NCI-H2081 treated with DMSO at 0.1 percent for 48 hours (cell line): ENCODE measurements at regions not wholly inside any gene's neighbourhood (a gene's known extent, or its start where the extent isn't known, plus 50 kb on each side); places are given as distances from the start of the nearest gene placed in this dataset.
"Not testable (repeated sequence)": the region's sequence is repeated elsewhere in the genome, so short reads cannot be mapped to it uniquely, and the experiment has no call there.

Experiments
- DNase-seq: peaks from one replicate; lab custom pipeline; 2025; lab: John Stamatoyannopoulos, UW

DNA sequence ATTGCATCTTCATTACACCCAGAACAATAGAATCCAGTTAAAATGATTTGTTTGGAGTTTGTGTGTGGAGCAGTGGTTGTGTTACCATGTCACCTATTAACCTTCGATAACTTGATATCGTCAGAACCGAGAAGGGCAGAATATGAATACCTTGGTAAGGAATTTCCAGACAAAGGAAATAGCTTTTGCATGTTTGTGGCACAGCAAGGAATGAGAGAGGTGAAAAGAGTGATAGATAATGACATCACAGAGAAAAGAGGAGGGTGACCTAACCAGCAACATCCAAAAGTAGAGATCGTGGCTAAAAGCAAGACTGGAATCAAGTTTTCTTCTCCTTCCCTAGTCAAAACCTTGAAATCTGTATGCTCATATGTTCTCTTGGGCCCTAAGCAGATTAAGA lies 244.6 kb upstream of the NEGR1 start:
- DNase-seq: no peak

DNA sequence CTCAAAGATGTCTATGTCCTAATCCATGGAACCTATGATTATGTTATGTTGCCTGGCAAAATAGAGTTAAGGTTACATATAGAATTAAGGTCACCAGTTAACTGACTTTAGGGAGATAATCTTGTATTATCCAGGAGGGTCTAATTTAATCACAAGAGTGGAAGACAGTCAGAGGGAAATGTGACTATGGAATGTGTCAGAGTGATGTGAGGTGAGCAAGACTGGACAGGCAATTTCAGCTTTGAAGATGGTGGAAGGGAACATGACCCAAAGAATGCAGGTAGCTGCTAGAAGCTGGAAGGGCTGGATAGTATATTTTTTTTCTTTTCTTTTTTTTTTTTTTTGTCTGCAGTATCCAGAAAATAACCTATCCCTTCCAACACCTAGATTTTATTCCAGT lies 241.7 kb upstream of the NEGR1 start:
- no peak for DNase-seq

DNA sequence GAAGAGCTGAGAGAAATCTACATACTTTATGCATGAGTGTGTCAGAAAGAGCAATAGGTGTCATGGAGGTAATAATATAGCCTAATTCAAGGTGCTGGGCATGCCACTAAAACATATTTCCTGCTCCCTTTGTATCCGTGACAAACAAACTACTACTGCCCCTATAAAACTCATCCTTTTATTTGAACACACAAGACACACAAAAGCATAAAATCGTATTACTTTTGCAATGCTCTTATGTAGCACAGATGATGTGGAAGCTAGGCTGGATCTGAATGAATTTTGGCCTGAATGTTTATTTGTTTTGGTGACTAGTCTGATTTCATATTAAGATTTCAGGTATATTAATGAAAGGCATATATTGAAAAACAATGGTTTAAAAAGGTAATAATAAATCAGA lies 239.3 kb upstream of the NEGR1 start:
- no peak for DNase-seq

DNA sequence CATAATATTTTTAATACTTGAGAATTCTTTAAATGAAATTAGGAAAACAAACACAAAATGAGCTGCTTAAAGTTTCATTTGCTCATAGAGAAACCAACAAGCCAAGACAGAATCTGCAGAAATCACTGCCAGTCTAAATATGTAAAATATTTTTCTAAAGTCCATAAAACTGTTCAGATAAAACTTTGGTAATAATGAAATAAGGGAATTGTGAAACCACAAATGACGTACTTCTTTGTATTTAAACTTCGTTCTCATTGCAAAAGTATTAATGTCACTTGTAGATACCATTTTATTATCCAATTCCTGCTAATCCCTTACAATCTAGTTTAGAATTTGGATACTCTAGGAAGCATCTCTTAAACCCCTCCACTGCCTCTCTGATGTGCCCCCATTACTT lies 234.5 kb upstream of the NEGR1 start:
- no peak for DNase-seq

DNA sequence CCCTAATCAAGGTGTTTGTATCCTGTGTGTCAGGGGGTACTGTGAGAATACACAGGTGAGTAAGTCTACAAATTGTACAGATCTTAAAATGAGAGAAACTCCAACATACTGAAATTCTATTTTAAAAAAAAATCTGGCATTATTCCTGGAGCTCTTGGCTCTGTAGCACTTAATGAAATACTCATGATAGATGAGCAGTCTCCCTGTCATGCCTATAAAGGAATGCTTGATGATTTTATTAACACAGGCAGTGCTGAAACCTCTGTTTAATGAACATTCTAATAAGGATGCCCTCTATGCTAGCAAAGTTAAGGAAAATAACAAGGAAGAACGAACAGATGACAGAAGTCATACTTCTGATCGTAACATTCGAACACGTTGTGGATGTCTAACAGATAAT lies 233.9 kb upstream of the NEGR1 start:
- no peak for DNase-seq

DNA sequence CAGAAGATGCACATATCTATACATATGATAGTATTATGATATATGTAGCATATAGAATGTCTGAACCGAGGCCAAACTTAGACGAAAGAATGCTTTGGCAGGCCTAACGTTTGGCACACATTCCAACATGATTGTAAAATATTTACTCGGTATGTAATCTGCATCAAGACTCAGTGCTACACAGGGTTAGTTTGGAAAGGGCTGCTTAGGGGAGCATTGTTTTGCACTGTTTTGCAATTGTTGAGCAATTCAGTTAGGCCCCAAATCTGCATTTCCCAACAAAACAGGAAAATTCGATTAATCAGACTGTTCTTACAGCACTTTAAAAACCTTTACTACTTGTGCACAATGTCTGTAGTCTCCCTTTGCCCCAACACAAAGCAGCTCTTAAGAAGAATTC lies 216.0 kb upstream of the NEGR1 start:
- DNase-seq: no peak

DNA sequence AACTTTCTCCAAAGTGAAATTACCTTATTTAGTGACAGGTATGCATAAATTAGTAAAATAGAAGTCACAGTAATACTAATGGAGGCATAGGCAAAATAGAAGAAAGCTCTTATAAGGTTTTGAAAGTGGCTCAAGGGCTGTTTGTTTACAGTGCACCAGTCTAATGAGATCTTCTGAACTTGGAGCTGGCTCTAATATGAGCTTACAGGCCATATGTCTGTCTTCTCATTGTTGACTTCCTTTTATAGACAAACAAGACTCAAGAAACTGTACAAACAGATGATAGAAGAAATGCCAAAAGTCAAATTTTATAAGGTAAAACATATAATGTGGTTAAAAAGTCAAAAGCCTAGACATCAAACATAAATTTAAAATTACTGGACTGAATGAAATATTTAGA lies 207.5 kb upstream of the NEGR1 start:
- no peak for DNase-seq

DNA sequence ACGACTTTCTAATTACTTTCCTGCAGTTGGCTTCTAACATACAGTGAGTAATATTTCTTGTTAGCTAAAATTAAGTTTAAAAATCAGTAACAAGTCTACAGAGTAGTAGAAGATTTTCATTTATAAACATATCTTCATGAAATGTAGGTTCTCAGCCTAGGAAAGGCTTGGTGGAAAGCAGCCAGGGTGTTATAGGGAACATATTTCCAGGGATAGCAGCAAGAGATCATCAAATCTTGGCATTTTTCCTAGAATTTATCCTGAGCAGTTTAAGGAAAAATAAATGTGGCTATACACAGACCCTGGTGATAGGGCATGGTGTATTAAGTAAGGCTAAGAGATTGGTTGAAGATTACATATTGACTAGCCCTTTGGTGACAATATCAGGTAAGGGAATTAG lies 203.5 kb upstream of the NEGR1 start:
- no peak for DNase-seq

DNA sequence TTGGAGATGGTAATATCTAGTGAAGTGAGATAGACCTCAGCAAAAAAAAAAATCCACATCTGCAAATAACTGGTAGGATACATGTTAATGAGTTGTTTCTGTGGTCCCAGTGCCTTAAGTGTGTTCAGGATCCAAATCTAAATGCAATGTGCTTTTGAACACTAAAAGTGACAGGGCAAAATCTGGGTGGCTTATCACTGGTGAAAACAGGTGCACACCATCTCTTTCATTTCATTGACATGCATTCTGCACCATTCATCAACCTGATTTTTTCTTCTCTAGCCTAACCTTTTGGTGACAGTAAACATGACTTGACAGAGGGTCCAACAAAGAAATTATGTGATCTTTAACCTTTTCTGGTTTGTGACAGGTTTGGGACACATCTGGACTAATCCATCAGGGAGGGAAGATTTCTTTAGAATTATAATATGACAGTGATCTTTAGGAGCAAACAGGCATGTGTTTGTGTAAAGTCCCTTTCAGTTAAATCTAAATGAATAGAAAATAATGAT lies 201.6 kb upstream of the NEGR1 start:
- DNase-seq: no peak

DNA sequence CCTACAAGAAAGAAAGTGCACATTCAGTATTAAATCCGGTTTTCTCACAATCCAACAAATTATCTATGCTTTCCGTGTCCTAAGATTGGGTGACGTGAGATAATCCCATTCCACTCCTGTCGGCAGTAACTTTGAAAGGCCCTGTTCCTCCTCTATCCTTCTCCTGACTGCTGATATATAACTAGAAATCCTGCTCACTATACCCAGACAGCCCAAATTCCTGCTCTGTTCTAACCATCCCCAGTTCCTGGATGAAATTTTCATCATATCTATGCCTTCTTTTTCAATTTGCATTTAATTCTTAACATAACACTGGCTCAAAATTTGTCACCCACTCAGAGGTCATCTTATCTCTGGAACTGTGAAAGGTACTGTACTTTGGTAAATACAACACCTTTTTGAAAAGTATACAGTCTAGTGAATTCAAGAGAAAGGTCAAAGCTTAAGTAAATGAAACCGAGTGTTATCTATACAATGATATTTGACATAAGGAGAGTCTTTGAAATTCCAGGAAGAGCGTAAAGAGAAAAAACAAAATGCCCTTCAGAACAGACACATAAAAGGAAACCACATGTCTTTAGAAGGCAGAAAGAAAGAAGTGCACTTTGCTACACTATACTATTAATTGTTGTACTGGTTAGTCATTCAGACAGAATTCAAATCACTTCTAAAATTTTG lies 200.5 kb upstream of the NEGR1 start:
- no peak for DNase-seq

DNA sequence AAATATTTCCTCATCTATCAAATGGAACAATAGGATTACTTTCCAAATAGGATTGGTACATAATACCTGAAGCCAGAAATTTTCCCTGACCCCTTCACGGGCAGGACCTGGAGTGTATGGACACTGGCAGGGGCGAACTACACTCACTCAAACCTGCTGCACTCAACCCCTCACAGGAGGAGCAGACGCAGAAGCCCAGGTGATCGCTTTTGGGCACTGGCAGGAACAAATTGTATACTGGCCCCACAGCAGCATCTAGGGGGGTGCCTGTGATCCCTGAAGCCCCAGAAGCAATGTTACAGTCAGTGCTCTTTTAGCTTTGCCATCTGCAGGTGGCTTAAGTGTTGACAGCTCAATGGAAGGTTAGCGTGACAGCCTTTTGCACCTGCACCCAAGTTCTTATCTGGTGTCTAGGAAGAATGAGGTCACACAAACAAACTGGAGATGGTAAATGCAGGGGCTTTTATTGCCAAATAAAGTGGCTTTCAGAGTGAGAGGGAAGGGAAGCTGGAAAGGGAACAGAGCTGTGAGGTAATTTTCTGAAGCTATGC lies 199.2 kb upstream of the NEGR1 start:
- no peak for DNase-seq

DNA sequence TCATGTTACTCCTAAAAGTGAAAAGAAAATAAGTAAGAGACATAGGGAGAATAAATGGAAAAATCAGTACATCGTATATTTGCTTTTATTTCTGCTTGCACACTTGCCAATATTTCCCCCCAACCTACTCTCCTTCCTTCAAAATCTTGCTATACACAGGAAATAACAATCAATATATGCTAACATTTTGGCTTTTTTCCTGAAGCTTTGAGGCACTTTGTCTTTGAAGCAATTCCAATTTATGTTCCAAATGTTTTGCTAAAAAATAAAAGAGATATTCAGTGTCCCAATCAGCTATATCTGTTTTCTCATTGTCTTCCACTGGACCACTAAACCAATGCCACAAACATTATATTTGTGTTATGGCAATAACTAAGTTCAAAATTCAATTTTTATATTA lies 184.0 kb upstream of the NEGR1 start:
- DNase-seq: no peak

DNA sequence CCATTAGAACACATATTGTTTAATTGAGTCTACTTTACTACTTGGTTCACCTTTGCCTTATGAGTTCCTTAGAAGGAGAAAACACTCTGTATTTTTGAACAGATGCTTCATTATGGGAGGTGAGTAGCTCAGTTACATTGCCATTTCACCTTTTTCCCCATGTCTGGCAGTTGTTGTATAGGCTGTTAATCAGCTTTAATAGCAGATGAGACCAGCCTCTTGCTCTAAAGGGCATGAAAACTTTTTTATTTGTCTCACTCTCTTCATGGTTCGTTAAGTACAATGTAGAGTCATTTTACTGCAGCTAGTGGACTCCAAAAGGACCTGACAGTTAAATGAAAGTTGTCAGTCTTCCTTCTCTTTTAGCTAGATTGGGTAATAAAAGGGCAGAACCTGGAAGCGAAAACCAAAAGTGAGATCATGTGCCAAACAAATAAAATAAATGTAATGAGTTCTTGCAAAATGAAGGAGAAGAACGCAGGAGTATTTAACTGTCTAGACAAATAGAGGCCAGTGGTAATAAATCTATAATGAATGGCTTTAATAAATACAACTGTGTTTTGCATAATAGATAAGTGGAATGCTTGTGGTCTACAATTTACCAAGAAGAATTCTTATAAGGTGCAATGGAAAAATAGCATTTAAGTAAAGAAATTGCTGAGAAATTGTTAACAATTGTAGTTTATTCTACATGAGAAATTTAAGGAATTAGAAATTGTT lies 180.0 kb upstream of the NEGR1 start:
- no peak for DNase-seq

DNA sequence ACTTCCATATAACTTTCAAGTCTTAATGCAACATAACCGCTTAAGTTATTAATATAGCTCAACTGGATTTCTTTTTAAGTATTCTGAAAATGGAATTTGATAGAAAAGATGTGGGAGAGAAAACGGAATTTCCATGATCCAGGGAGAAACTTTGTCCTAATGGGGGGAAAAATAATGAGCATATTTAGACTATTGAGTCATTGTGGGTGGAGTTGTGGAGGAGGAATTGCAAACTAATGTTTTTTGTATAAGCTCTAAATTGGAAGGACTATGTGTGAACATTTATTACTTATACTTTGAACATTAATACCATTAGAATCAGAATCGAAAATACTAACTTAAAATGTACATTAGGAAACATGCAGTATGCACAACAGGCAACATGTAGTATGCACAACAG lies 159.9 kb upstream of the NEGR1 start:
- no peak for DNase-seq

DNA sequence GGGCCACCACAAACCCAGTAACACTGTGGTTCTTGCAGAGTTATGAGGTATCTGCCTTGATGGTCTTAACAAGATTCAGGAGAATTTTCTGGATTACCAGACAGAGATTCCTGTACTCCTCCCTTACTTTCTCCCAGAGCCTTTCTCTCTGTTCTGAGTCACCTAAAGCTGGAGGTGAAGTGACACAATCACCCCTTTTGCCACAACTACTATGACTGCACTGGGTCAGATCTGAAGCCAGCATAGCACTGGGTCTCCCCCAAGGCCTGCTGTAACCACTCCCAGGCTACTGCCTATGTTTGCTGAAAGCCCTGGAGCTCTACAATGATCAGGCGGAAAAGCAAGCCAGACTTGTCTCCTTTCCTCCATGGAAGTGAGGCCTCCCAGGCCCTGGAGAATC lies 156.7 kb upstream of the NEGR1 start:
- DNase-seq: no peak

DNA sequence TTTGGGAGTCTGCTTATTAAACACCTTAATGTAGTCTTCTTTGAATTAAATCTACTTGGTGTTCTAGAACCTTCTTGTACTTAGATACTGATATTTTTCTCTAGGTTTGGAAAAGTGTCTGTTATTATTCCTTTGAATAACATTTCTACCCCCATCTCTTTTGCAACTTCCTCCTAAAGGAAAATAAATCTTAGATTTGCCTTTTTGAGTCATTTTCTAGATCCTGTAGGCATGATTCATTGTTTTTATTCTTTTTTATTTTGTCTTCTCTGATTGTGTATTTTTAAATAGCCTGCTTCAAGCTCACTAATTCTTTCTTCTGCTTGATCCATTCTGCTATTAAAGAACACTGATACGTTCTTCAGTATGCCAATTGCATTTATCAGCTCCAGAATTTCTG lies 155.9 kb upstream of the NEGR1 start:
- DNase-seq: no peak

DNA sequence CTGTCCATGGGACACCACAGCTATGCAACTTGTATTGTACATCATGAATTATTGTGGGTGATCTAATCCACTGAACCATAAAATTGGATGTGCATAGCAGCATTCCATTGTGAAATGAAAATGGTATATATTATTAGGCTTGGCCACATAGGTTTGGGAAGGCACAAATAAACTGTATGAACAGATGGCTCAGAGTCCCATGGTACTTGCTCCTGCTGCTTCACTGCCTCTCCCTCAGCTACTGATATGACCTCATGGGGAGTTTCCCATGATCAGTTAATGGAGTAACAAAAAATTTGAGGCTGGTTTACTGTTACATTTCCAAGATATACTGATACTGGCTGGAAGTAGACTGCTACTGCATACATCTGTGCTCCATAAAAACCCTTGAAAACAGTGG lies 152.7 kb upstream of the NEGR1 start:
- DNase-seq: no peak

DNA sequence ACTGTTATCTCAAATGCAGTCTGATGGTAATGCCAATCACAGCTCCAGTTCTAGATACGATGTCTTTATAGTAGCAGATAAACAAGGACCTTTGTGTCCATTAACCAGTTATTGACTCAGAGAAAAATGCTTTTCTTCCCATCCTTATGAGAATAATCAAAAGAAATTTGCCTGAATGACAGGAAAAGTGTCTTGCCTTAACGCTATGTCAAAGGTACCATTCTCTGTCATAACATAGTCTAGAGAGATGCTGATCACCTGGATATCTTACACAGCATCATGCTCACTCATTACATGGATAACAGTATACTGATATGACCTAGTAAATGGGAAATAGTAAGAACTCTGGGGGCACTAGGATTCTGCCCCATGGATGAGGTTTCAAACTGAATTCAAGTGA lies 151.7 kb upstream of the NEGR1 start:
- no peak for DNase-seq

DNA sequence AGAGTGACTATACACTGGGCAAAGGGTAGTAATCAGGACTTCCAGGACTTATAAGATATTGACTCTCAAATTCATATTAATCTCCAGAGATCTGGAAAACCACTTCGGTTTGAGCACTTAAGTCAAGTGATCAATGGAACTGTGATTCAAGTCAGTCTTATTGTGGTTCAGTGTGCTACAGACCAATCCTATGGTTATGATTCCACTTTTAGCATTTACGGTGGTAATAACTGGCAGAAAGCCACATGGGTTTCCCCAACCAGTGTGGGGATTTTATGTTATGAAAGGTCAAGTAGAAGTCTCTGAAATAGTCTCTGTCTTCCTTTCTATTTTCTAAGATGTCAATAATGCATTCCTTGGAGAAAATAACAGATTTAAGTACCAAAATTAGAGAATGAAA lies 151.3 kb upstream of the NEGR1 start:
- no peak for DNase-seq

DNA sequence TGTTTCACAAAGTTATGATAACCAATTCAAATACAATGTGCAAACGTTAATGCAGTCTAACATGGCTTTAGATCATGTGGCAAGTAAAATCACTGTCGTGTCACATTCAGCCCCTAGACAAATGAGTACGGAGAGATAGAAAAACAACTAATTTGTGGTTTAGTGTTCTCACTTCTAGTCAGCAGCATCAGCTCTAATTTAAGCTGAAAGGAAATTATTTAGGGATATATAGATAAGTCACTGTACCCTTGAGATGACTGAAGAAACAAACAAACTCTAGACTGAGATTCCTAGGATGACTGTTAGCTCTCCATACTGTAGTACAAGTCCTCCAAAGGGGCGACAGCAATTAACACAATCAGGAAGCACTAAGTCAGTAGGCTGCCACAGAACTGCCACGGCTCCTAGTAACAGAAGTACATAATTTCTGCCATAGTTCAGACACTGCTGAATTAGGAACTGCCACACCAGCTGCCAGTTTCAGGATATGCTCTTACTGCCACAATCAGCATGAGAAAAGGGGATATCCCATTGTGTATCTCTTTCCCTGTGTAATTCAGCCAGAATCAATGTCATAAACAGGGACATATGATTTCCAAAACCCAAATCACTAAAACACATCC lies 150.4 kb upstream of the NEGR1 start:
- no peak for DNase-seq

DNA sequence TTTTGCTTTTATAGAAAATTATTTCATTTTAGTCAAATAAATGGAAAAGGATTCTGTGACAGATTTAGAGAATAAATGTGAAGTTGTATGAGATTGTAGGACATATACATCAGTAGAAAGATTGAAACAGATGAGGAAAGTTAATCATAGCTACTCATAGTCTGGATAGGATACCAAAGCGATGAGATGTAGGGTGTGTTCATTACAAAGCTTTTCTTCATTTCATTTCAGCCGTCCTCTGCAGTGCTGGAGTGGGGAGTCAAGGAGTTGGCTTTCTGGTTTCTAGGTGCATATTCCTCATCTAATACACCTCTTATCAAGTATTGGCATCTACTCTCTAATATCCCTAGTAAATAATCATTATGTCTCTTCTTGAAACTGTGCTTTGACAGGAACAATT lies 149.5 kb upstream of the NEGR1 start:
- no peak for DNase-seq

DNA sequence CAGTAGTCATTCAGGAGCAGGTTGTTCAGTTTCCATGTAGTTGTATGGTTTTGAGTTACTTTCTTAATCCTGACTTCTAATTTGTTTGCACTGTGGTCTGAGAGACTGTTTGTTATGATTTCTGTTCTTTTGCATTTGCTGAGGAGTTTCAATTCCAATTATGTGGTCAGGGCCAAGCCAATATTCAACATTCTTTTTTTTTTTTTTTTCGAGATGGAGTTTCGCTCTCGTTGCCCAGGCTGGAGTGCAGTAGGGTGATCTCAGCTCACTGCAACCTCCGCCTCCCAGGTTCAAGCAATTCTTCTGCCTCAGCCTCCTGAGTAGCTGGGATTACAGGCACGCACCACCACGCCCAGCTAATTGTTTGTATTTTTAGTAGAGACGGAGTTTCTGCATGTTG lies 145.9 kb upstream of the NEGR1 start:
- DNase-seq: not testable (repeated sequence)

DNA sequence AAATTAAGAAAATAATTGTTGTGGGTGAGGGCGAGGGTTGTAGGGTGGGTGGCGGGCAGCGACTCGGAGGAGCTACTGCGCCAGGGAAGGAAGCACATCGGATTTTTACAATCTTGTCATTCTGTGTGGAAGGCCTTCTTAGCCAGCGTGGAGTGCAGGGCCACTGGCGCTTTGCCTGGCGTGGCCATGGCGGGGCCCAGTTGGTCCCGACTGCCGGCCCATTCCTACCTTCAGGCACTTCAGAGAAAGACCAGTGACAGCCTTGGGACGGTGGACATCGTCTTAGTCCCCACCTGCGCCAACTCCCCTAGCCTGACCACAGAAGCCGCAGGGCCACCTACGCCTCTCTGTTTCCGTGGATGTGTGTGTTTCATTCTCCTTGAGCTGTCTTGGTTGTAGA lies 136.9 kb upstream of the NEGR1 start:
- DNase-seq: no peak
